Liver (tissue), 8 donors: ENCODE measurements at regions not wholly inside any gene's neighbourhood (a gene's known extent, or its start where the extent isn't known, plus 50 kb on each side); places are given as distances from the start of the nearest gene placed in this dataset.

Experiments
- DNase-seq: peaks from one replicate; pipeline ENCODE4 v3.0.0-alpha.2; 2017; ENCODE audit warnings: low spot score
- H3K27ac ChIP-seq, 2 donors: one replicate each; pipeline ENCODE4 v1.7.0; 2013; ENCODE audit warnings: inconsistent platforms in 2 of 2, low read length in 2 of 2, control low read depth in 1 of 2, low read depth in 1 of 2, mild to moderate bottlenecking in 1 of 2
- H3K27me3 ChIP-seq, 4 donors: one replicate each; pipeline versions ENCODE4 v1.6.1 to v1.7.0; 2013; ENCODE audit warnings: low read length in 3 of 4, inconsistent platforms in 1 of 4, mild to moderate bottlenecking in 1 of 4, moderate library complexity in 1 of 4; ENCODE audit not compliant: control insufficient read depth in 4 of 4, insufficient read depth in 4 of 4
- H3K36me3 ChIP-seq, 4 donors: one replicate each; pipeline versions ENCODE4 v1.6.1 to v1.7.0; 2013; ENCODE audit warnings: low read length in 3 of 4, mild to moderate bottlenecking in 3 of 4, low read depth in 1 of 4, moderate library complexity in 1 of 4; ENCODE audit not compliant: control insufficient read depth in 4 of 4, insufficient read depth in 3 of 4
- H3K4me1 ChIP-seq, 4 donors: one replicate each; pipeline versions ENCODE4 v1.6.1 to v1.7.0; 2013; ENCODE audit warnings: low read length in 3 of 4, mild to moderate bottlenecking in 3 of 4, moderate library complexity in 1 of 4; ENCODE audit not compliant: control insufficient read depth in 4 of 4, insufficient read depth in 4 of 4
- H3K4me3 ChIP-seq, 3 donors: one replicate each; pipeline versions ENCODE4 v1.6.1 to v1.7.0; 2013; ENCODE audit warnings: low read length in 3 of 3, control low read depth in 1 of 3, low read depth in 1 of 3, mild to moderate bottlenecking in 1 of 3
- H3K9ac ChIP-seq, 2 donors: one replicate each; pipeline ENCODE4 v1.7.0; 2013; ENCODE audit warnings: low read length in 2 of 2, mild to moderate bottlenecking in 2 of 2, moderate library complexity in 2 of 2, control low read depth in 1 of 2, low read depth in 1 of 2
- H3K9me3 ChIP-seq, 4 donors: one replicate each; pipeline versions ENCODE4 v1.6.1 to v1.7.0; 2013; ENCODE audit warnings: low read length in 3 of 4; ENCODE audit not compliant: control insufficient read depth in 4 of 4
- EGR1 ChIP-seq, 2 donors: IDR thresholded peaks; 2 replicates each; pipeline ENCODE4 v1.6.1; 2016 to 2018; ENCODE audit warnings: antibody characterized with exemption in 2 of 2, low read depth in 2 of 2
- FOXA1 ChIP-seq: IDR thresholded peaks from 2 replicates; pipeline ENCODE4 v1.6.1; 2016; ENCODE audit warnings: antibody characterized with exemption
- FOXA2 ChIP-seq: IDR thresholded peaks from 2 replicates; pipeline ENCODE4 v1.6.1; 2016; ENCODE audit warnings: antibody characterized with exemption
- GABPA ChIP-seq, 2 donors: IDR thresholded peaks in 1 of 2; conservative IDR thresholded peaks in 1 of 2; 2 replicates each; pipeline ENCODE4 v1.6.1; 2016; ENCODE audit warnings: antibody characterized with exemption in 2 of 2, mild to moderate bottlenecking in 1 of 2, moderate library complexity in 1 of 2
- HNF4A ChIP-seq, 2 donors: conservative IDR thresholded peaks; 2 replicates each; pipeline ENCODE4 v1.6.1; 2016; ENCODE audit warnings: antibody characterized with exemption in 2 of 2, mild to moderate bottlenecking in 2 of 2
- HNF4G ChIP-seq: IDR thresholded peaks from 2 replicates; pipeline ENCODE4 v1.6.1; 2016; ENCODE audit warnings: antibody characterized with exemption
- RAD21 ChIP-seq, 2 donors: IDR thresholded peaks; 2 replicates each; pipeline ENCODE4 v1.6.1; 2016; ENCODE audit warnings: antibody characterized with exemption in 2 of 2, mild to moderate bottlenecking in 2 of 2
- RXRA ChIP-seq, 2 donors: IDR thresholded peaks; 2 replicates each; pipeline ENCODE4 v1.6.1; 2017 to 2018; ENCODE audit warnings: antibody characterized with exemption in 2 of 2, mild to moderate bottlenecking in 1 of 2
- SP1 ChIP-seq: IDR thresholded peaks from 2 replicates; pipeline ENCODE4 v1.6.1; 2018; ENCODE audit warnings: antibody characterized with exemption, mild to moderate bottlenecking
- TAF1 ChIP-seq: conservative IDR thresholded peaks from 2 replicates; pipeline ENCODE4 v1.6.1; 2016; ENCODE audit warnings: antibody characterized with exemption, mild to moderate bottlenecking
- YY1 ChIP-seq: IDR thresholded peaks from 2 replicates; pipeline ENCODE4 v1.6.1; 2016; ENCODE audit warnings: antibody characterized with exemption, mild to moderate bottlenecking
- ZBTB33 ChIP-seq: IDR thresholded peaks from 2 replicates; pipeline ENCODE4 v1.6.1; 2016; ENCODE audit warnings: antibody characterized with exemption
- WGBS: extraction: QIAGEN DNeasy Blood & Tissue Kit; methylation state at CpG from one replicate; pipeline ENCODE4 v1.1.7; 2013; 5-methylcytosine and 5-hydroxymethylcytosine counted together
- TF ChIP-seq, protein P1 (sequence below): IDR thresholded peaks from 2 replicates; pipeline ENCODE4 v1.6.1; 2016; ENCODE audit warnings: antibody characterized with exemption
- TF ChIP-seq, protein P2 (sequence below): IDR thresholded peaks from 2 replicates; pipeline ENCODE4 v1.6.1; 2016; ENCODE audit warnings: antibody characterized with exemption, mild to moderate bottlenecking
- TF ChIP-seq, protein P3 (sequence below): IDR thresholded peaks from 2 replicates; pipeline ENCODE4 v1.6.1; 2016; ENCODE audit warnings: antibody characterized with exemption
- TF ChIP-seq, protein P4 (sequence below): fragments of 150-350 bp; IDR thresholded peaks from 2 replicates; pipeline ENCODE4 v1.5.1; 2017; ENCODE audit warnings: improper control_type of control experiment, low read depth, low read length; ENCODE audit not compliant: missing input control
- donor health status: healthy.
- donor health status: healthy.
- donor health status: healthy.
- donor health status: healthy.
- donor health status: healthy.

GRCh38 chr3:159632128-159632527 lies 356.5 kb upstream of the IL12A start:
- Histone ChIP-seq H3K9me3 (no peaks in the 10 kb centered on the region), H3K4me1 (peaks cover 3 to 14% (median 10%) of the 10 kb centered on the region in 4 donors), H3K27me3 (no peaks in the 10 kb centered on the region), H3K36me3 (no peaks in the 10 kb centered on the region), H3K27ac (no peak overlapping the region), H3K4me3 (no peak overlapping the region), H3K9ac (no peak overlapping the region)
- TF ChIP-seq TAF1 (no peak), HNF4G (no peak)
- TF ChIP-seq, protein P1, sequence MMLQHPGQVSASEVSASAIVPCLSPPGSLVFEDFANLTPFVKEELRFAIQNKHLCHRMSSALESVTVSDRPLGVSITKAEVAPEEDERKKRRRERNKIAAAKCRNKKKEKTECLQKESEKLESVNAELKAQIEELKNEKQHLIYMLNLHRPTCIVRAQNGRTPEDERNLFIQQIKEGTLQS, result no peak
- TF ChIP-seq, protein P2, sequence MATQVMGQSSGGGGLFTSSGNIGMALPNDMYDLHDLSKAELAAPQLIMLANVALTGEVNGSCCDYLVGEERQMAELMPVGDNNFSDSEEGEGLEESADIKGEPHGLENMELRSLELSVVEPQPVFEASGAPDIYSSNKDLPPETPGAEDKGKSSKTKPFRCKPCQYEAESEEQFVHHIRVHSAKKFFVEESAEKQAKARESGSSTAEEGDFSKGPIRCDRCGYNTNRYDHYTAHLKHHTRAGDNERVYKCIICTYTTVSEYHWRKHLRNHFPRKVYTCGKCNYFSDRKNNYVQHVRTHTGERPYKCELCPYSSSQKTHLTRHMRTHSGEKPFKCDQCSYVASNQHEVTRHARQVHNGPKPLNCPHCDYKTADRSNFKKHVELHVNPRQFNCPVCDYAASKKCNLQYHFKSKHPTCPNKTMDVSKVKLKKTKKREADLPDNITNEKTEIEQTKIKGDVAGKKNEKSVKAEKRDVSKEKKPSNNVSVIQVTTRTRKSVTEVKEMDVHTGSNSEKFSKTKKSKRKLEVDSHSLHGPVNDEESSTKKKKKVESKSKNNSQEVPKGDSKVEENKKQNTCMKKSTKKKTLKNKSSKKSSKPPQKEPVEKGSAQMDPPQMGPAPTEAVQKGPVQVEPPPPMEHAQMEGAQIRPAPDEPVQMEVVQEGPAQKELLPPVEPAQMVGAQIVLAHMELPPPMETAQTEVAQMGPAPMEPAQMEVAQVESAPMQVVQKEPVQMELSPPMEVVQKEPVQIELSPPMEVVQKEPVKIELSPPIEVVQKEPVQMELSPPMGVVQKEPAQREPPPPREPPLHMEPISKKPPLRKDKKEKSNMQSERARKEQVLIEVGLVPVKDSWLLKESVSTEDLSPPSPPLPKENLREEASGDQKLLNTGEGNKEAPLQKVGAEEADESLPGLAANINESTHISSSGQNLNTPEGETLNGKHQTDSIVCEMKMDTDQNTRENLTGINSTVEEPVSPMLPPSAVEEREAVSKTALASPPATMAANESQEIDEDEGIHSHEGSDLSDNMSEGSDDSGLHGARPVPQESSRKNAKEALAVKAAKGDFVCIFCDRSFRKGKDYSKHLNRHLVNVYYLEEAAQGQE, result no peak
- TF ChIP-seq, protein P3, sequence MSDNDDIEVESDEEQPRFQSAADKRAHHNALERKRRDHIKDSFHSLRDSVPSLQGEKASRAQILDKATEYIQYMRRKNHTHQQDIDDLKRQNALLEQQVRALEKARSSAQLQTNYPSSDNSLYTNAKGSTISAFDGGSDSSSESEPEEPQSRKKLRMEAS, result no peak
- WGBS, result 94% methylated on average over 7 of the region's 7 CpGs
- DNase-seq, result no peak

GRCh38 chr3:159632851-159633250 lies 355.8 kb upstream of the IL12A start:
- Histone ChIP-seq H3K27me3 (no peaks in the 10 kb centered on the region), H3K9ac (no peak overlapping the region), H3K4me1 (peaks cover 3 to 14% (median 10%) of the 10 kb centered on the region in 4 donors), H3K4me3 (no peak overlapping the region), H3K27ac (no peak overlapping the region), H3K9me3 (no peaks in the 10 kb centered on the region), H3K36me3 (no peaks in the 10 kb centered on the region)
- DNase-seq, result no peak
- TF ChIP-seq FOXA1 (no peak), YY1 (no peak), EGR1 (IDR thresholded peaks at IDR 0.05; ENCODE audit: low read depth in 2 of 2) (no peak), HNF4G (no peak), FOXA2 (no peak), RXRA (IDR thresholded peaks at IDR 0.05) (no peak), GABPA (IDR thresholded peaks at IDR 0.05 in 1 of 2, conservative IDR thresholded peaks at IDR 0.05 in 1 of 2) (no peak), SP1 (no peak), TAF1 (no peak), ZBTB33 (no peak), RAD21 (IDR thresholded peaks at IDR 0.05) (no peak), HNF4A (conservative IDR thresholded peaks at IDR 0.05) (no peak)
- TF ChIP-seq, protein P4, sequence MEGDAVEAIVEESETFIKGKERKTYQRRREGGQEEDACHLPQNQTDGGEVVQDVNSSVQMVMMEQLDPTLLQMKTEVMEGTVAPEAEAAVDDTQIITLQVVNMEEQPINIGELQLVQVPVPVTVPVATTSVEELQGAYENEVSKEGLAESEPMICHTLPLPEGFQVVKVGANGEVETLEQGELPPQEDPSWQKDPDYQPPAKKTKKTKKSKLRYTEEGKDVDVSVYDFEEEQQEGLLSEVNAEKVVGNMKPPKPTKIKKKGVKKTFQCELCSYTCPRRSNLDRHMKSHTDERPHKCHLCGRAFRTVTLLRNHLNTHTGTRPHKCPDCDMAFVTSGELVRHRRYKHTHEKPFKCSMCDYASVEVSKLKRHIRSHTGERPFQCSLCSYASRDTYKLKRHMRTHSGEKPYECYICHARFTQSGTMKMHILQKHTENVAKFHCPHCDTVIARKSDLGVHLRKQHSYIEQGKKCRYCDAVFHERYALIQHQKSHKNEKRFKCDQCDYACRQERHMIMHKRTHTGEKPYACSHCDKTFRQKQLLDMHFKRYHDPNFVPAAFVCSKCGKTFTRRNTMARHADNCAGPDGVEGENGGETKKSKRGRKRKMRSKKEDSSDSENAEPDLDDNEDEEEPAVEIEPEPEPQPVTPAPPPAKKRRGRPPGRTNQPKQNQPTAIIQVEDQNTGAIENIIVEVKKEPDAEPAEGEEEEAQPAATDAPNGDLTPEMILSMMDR, result no peak
- TF ChIP-seq, protein P2, result no peak
- TF ChIP-seq, protein P1, result no peak
